GM19324 (cell line): ENCODE measurements at regions not wholly inside any gene's neighbourhood (a gene's known extent, or its start where the extent isn't known, plus 50 kb on each side); places are given as distances from the start of the nearest gene placed in this dataset.
"Not testable (repeated sequence)": the region's sequence is repeated elsewhere in the genome, so short reads cannot be mapped to it uniquely, and the experiment has no call there.

Source experiments
- ATAC-seq: cut with Tn5 transposase; IDR thresholded peaks from one replicate; pipeline ENCODE4 v1.9.1; 2021; ENCODE audit warnings: mild to moderate bottlenecking, moderate library complexity; ENCODE audit not compliant: unreplicated experiment, low FRiP score

DNA sequence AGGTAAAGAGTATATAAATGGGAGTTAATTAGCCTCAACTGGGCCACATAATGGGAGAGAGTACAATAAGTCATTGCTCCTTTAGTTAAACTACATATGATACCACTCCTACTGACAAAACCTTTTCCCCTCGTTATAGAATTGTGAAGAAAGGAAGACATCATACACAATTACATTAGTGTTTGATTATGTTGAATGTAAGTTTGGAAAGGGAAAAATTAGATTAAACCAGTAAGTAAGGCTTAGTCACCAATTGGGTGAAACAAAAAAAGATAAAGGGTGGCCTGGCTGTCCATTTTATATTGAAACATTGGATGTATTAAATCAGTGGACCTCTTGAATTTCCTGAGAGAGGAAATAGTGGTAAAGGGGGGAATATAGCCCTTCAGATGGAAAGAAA, 464.3 kb upstream of the PAPPA start:
- no peak for ATAC-seq

DNA sequence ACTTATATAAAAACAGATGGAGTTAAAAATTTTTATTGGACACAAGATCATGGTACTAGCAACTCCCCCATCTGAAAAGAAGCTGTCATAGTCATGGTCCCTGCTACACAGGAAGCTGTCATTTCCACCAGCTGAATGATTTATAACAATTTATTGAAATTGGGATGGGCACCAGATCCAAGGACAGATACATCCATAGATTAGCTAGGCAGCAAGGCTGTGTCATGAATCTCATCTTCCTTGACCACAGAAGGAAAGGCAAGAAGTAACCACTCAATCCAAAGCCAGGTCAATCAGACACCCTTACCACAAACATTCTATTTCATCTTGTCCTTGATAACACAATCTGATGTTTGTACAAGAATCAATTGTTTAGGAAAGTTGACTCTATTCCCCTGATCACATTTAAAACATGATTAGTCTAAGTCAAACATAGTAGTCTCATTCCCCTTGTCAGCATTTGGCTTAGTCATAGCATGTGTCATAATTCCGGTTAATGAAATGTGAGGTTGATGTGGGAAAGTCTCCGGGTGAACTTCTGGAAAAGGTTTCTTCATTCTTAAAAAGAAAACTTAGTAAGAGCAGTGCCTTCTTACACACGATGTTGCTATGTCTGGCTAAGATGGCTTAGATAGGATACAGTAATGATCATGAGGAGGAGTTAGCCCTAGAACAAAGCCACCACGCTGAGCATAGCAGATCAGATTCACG, 462.6 kb upstream of the PAPPA start:
- no peak for ATAC-seq

DNA sequence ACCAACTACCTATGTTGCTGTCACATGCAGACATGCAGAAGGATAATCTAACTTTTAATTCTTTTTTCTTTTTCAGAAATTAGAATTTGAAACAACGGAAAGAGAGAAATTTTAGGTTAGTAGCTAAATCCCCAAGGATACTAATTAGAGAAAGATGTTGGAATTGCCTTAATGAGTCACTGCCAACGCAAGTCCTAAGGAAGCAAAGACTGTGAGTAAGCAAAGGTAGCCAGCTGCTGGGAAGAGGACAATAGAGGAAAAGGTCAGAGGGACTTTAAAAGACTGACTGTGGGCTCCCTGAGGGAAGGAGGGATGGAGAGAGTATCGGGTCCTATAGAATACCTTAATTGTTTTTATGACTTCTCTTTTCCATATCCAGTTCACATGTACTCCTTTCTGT, 461.9 kb upstream of the PAPPA start:
- no peak for ATAC-seq

DNA sequence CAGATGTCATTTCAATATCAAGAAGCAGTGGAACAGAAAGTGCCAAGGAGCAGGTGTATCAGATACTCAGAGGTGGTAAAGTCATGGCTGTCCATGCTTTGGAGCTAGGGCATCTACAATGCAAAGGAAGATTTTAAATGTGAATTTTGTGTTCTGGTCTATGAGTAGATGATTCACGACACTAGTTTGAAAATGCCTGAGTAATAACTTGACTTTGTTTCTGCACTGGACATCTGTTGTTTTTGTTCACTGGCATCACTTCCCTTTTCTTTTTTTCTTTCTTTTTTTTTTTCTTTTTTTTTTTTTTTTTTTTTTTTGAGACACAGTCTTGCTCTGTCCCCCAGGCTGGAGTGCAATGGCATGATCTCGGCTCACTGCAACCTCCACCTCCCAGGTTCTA, 460.7 kb upstream of the PAPPA start:
- not testable (repeated sequence) for ATAC-seq

DNA sequence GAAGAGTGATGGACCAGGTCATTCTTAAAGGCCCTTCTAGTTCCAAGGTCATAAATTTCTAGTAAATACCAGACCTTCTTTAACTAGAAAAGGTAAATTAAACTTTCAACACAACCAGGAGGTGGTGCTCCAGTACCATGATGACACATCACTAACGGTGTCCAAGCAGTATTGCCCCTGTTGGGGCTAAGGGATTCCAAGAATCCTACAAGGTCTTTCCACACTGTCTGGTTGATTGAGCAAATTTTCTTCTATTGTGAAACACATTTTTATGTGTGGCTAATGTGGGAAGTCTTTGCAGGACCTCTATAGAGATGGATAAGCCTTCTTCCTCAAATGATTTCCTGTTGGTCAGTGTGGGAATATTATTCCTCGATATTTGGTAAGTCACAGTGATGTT, 459.6 kb upstream of the PAPPA start:
- no peak for ATAC-seq

DNA sequence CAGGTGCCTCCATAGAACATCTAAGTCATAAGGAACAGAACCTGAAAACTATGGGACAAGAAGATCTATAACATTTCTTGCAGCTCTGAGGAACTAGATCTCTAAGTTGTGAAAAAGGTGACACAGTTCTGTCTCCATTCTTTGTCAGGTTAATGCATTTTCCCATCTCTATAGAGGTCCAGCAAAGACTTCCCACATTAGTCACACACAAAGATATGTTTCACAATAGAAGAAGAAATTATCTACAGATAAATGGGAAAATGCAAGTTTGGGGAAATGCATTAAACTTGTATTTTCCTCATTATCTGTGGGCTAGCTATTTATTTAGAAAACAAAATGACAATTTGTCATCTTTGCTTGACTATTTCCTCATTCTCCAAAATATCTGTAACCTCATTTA, 458.6 kb upstream of the PAPPA start:
- ATAC-seq, result no peak

DNA sequence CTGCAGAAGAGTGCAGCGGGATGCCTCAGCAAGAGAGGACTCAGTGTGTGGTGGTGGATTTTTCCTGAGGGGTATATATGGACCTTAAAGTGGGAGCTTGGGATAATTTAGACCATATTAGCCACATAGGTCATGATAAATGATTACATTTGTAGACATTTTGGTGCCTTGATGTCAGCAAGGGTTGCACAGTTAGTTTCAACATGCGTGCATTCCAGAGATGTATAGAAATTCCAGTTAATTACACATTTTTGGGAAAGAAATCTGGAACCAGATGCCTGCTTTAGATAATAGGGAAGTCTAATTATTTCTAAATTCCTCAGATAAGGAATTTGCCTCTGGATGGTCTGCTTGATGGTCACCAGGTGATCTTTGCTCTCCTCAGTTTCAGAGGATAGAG, 440.6 kb upstream of the PAPPA start:
- ATAC-seq, result no peak

DNA sequence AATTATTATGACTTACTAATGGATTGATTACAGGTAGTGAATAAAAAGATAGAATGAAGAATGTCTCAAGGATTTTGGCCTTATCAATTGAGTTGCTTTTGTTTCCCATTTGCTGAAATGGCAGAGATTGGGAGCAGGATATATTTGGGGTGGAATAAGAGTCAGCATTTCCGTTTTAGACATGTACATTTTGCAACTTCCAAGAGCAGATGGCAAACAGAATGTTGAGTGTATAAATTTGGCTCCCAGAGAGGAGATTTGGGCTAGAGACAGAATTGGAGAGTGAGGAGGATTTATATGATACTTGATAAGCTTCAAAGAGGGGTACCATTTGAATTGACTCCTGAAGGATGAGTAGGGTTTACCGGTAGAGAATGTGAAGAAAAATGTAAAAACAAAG, 437.9 kb upstream of the PAPPA start:
- no peak for ATAC-seq

DNA sequence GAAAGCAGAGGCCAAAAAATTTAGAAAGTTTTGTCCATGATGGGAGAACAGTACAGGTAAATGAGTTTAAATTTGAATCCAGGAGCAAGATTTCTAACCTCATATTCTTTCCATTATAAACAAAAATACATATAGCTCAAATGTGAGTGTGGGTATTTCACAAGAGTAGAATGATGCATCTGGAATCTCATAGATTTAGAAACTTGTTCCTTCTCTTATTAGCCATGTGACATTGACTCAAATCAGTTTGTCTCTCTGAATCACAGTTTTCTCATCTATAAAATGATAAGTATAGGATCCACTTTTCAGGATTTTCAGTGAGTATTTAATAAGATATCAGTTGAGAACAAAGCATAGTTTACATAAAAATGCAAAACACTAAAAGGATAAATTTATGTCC, 436.3 kb upstream of the PAPPA start:
- no peak for ATAC-seq

DNA sequence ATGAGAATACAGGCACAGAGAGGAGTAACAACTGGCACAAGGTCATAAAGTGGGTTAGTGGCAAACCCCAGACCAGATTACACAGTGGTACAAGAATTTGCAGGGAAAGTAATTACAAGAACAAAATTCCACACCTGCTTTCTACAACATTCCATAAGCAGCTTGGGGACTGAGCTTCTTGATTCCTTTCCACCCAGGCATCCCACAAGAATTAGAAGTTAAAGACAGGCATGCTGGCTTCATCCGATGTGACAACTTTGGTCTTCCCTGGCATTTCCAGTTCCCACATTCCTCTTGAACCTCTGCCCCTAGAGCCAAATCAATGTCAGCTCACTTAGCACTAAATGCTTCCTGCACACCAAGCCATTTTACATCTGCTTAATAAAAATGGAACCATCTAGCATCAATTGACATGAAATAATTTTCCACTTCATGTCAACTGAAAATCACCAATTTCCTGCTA, 435.8 kb upstream of the PAPPA start:
- ATAC-seq, result no peak

DNA sequence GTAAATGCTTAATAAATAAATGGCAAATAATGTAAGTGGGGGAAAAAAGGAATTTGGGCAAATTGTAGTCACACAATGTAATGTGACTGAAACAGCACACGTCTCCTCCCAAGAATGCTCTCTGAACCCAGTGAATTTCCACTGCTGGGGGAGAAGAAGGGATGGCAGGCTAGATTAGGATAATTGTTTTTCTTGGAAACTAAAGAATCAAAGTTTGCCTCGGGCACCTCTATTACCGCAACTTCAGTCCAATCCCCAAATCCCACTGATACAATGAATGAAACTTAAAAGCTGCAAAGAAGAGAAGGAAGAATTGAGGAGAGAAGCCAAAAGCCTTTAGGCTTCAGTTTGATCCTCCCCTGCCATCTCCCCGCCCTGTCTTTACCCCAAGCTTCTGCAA, 423.2 kb upstream of the PAPPA start:
- no peak for ATAC-seq

DNA sequence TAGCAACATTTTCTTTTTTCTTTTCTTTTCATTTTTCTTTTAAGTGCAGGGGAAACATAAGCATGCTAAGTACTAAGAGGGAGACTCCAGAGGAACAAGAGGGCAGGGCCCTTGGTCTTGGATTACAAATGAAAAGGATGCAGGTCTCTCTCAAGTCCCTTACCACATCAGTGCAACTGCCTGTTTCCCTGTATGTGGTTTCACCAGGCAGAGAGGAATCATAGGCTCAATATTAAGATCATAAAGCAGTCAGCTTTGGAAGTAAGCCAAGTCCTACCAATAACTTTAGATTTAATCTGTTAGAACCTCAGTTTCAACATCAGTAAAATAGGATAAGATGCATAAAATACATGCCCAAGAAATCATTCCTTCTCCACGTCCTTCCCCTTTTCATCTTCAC, 422.7 kb upstream of the PAPPA start:
- no peak for ATAC-seq

DNA sequence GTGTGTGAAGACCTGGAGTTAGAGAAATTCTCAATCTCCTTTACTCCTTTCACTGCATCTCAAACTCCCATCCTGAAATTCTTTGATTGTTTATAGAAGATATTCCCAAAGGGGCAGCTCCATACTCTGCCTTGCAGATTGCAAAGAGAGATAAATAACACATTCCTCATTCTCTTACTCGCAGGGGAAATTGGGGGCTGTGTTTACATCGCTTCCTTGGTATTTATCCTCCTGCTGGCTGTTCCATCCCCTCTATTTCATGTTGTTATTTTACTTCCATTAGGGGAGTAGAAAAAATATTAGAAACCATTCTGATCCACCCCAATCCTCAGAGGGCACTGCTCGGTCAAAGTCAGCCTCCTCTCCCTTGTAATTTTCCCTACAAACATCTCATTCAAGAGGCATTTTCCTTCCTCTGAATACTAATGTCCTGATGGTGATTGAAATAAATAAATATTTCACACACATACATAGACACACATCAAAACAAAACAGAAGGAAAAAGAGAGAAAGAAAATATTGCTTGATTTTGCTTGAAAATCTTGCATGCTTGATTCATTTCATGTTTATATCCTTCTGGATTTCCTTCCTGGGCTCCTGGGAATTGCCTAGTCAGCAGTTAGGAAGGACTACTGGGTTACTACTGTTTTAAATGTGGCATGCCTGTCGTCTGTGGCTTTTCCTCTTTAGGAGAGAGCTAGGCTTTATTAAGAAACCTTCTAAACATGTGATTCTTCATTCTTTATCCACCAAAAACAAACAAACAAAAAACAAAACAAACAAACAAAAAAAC, 420.1 kb upstream of the PAPPA start:
- ATAC-seq, result no peak

DNA sequence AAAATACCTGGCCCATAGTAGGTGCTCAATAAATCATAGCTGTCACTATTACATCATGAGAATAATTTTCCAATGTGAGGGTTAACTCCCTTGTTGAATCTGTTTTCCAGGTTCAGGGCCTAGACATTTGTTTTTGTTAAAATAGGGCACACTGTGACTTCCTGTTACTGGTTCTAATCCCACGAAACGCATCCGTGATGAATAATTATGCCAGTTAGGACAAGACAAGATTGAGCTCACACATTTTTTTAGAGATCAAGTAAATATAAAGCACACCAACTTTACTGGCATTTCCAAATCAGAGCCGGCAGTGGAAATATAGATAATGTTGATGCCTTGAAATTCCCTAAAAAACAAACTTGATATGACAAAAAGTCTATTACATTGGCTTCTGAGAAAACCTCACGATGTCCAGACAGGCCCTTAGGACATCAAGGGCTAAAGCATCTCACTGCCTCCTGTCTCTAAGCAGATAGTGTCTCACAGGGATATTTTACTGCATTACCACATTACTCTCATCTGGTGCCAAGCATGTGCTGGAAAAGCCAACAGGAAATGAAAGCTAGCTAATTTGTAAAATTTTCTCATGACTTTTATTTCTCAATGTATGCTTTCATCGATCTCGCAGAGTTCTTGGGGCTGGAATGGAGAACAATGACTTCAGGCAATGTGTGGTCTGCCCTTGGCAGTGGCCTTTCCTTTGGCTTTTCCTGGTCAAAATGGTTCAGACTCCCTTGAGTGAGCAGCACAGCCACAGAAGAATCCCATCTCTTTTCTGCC, 414.3 kb upstream of the PAPPA start:
- ATAC-seq, result no peak

DNA sequence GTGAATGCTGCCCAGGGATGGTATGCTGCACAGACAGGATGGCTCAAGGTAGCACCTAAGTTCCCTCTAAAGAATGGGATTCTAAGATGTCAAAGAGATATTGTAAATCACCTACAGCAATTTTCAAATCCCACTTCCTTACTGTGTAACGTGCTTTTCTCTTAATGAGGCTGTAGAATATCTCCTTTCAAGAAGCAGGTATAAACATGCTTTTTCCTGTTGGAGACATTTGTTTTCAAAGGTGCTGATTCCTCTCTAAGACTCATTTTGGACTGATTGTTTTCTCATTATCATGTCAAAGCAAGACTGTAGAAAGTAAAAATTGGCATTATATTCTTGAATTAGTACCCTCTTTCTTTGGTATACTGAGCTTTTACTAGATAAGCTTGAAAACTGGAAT, 412.6 kb upstream of the PAPPA start:
- no peak for ATAC-seq

DNA sequence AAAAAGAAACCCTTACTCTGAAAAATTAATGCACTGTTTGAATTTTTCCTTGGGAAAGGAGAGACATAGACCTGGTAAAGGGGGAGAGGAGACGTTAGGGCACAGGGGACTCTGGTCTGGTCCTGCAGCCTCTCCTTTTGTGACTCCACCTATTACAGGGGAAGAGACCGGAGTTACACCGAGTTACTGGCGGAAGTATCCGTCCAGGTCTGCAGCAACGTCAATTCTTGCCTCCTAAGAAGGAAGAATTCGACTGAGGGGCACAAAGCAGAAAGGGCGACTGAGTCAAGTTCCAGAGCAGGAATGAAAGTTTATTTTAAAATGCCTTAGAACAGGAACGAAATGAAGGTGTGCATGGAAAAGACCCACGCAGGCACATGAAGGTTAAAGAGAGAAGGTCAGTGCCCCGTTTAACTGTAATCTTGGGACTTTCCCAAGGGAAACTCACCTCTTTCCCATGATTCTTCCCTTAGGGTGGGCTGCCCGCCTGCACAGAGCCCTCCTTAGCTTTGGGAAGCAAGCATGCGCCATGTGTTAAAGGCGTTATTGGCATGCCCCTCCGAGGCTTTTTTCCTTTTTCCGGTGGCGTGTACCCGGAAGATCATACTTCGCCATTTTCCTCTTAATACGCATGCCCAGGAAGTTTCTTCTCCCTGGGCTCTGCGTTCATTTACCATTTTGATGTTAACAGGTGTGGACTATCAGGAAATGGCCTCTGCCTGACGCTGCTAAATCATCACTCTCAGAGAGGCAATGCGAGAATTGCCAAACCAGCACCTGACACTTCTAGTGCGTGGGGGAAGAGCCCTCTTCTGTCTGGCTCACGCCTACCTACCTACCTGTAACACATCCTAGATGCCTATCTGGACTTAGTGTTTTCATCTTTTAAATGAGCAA, 409.6 kb upstream of the PAPPA start:
- ATAC-seq, result no peak

DNA sequence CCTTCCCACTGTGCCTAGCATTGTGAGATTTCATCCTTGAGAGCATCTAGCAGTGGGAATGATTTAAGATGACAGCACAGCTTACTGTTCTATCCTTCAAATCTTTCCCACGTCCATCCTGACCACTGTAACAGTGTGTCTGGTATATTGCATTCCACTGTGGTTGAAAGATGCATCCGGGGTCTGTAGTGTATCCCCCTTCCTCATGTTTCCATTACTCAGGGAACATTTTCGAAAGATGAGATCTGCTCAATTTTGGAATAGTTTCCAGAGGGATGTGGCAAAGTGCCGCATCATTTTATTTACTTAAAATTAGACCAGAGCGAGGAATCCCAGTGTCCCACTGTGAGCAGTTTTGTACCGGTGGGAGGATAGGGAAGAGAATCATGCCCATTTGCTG, 407.1 kb upstream of the PAPPA start:
- no peak for ATAC-seq

DNA sequence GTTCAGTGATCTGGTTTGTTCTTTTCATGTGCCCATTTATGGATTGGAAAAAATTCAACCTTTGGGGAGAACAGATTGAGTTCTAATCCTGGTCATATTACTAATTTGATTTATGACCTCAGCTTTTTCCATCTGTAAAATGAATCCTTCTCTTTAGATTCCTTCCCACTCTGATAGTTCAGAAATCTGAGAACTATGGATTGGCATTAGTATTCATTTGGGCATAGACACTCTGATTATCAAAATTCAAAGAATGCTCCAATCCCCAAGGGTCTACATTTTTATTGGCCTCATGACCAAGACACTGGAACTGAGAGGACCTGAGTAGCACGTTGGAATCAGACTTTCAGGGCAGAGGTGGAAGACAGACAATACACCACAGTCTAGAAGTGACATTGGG, 405.9 kb upstream of the PAPPA start:
- ATAC-seq, result no peak

DNA sequence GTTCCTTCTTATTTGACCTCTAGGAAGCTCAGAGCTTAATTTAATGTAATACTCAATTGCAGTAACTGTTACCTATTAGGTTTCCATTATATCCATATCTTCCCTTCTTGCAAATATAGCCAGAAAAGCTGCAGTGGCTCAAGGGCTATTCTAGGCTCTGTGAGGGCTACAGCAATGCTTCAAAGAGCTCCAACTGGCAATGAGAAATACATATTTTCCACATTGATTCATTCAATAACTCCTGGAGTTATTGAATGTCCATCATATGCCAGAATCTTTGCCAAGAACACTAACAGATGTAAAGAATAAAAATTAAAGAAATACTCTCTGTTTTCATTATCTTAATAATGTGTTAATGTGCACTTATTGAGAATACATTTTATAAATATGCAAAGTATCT, 396.9 kb upstream of the PAPPA start:
- ATAC-seq, result no peak

DNA sequence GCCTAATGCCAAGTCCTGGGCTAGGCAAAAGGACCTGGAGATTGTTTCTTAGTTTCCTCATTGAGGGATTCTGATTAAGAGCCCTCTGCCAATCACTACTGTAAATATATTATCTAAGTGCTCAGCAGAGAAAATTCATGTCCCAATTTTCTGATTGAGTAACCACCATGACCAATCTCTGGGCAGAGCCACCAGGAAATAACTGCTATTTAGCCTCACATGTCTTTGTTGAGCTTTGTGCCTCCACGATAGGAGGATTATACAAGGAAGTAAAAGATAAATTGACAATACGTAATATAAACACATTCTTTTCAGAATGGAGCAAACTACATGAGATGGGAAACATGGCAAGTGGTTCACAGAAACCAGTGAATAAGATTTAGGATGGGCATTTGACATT, 396.1 kb upstream of the PAPPA start:
- no peak for ATAC-seq
